GM12872 (cell line): ENCODE measurements at regions not wholly inside any gene's neighbourhood (a gene's known extent, or its start where the extent isn't known, plus 50 kb on each side); places are given as distances from the start of the nearest gene placed in this dataset.

Source experiments
- TF ChIP-seq, protein P1 (sequence below): IDR thresholded peaks from 3 replicates; pipeline ENCODE4 v1.5.1; 2011; ENCODE audit warnings: low read depth, mild to moderate bottlenecking, low read length, moderate library complexity; ENCODE audit not compliant: insufficient read depth

- TF ChIP-seq, protein P1, sequence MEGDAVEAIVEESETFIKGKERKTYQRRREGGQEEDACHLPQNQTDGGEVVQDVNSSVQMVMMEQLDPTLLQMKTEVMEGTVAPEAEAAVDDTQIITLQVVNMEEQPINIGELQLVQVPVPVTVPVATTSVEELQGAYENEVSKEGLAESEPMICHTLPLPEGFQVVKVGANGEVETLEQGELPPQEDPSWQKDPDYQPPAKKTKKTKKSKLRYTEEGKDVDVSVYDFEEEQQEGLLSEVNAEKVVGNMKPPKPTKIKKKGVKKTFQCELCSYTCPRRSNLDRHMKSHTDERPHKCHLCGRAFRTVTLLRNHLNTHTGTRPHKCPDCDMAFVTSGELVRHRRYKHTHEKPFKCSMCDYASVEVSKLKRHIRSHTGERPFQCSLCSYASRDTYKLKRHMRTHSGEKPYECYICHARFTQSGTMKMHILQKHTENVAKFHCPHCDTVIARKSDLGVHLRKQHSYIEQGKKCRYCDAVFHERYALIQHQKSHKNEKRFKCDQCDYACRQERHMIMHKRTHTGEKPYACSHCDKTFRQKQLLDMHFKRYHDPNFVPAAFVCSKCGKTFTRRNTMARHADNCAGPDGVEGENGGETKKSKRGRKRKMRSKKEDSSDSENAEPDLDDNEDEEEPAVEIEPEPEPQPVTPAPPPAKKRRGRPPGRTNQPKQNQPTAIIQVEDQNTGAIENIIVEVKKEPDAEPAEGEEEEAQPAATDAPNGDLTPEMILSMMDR: no peak
These were observed 144.6 kb downstream of the TPH2 start for GRCh38 chr12:72082986-72083820.

- TF ChIP-seq, protein P1: no peak
These were observed 145.4 kb downstream of the TPH2 start for GRCh38 chr12:72084061-72084460.

DNA sequence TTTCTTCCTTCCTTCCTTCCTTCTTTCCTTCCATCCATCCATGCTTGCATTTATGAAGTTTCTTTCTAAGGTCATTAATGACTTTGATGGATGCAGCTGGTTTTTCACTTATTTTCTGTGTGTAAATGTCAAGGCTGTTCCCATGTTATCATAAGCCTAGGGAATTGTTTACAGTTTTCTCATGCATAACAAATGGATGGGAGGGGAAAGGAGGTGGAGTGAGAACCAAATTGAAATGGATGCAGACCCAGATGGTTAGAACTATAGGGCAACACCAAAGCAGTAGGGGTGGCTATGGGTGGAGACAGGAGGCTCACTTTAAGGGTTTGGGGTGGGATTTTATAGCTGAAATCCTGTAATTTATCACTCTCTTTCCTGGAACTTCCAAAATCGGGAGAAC lies 146.2 kb downstream of the TPH2 start:
- TF ChIP-seq, protein P1: no peak

- TF ChIP-seq, protein P1: no peak
These were observed 151.0 kb downstream of the TPH2 start for GRCh38 chr12:72089678-72090077.

GRCh38 chr12:72093424-72093823 lies 154.8 kb downstream of the TPH2 start:
- TF ChIP-seq, protein P1: no peak

- TF ChIP-seq, protein P1: no peak
These were observed 155.3 kb downstream of the TPH2 start for GRCh38 chr12:72093930-72094329.

GRCh38 chr12:72094490-72094889 lies 155.8 kb downstream of the TPH2 start:
- TF ChIP-seq, protein P1: no peak
